ENCODE measurements at regions not wholly inside any gene's neighbourhood (a gene's known extent, or its start where the extent isn't known, plus 50 kb on each side); places are given as distances from the start of the nearest gene placed in this dataset.

DNA sequence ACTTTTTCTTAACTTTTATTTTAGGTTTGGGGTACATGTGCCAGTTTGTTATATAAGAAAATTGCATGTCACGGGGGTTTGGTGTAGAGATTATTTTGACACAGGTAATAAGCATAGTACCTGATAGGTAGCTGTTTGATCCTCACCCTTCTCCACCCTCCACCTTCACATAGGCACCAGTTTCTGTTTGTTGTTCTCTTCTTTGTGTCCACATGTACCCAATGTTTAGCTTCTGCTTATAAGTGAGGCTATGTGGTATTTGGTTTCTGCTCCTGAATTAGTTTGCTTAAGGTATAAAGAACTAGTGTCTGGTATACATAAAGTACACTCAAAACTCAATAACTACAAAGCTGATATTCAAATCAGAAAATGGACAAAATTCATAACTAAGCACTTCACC is 654.6 kb upstream of the LINC00305 start:
- POLR2A ChIA-PET, result no interaction called here
- CTCF ChIA-PET (ENCODE audit: low intra/inter-chr PET ratio), result no interaction called here
- H3K4me1 ChIP-seq (replicated peaks in 1 of 2; ENCODE audit: control insufficient read depth in 2 of 2, insufficient read depth in 2 of 2, low read length in 2 of 2), result no peaks in the 10 kb centered on the region
- intact Hi-C loops (cut with micrococcal nuclease), result no loop called here
- no peaks in the 10 kb centered on the region for H3K79me2 ChIP-seq (ENCODE audit: control insufficient read depth, insufficient read depth, low read length)
- no peak overlapping the region for H3K4me2 ChIP-seq (ENCODE audit: insufficient read depth, low read length)
- no peak overlapping the region for H3K4me3 ChIP-seq
- H3K27ac ChIP-seq (ENCODE audit: extremely low read depth, low read depth, low read length), result no peak overlapping the region
- no peaks in the 10 kb centered on the region for H3K27me3 ChIP-seq (ENCODE audit: control insufficient read depth in 2 of 2, insufficient read depth in 2 of 2, low read length in 2 of 2)
- no peak for FAIRE-seq
- in situ Hi-C loops (cut with MboI), result no loop called here
- no peaks in the 10 kb centered on the region for H3K36me3 ChIP-seq (ENCODE audit: control insufficient read depth, insufficient read depth, low read length)
- ATAC-seq, result no peak
- no peaks in the 10 kb centered on the region for H3K9me3 ChIP-seq (replicated peaks; ENCODE audit: control insufficient read depth, insufficient read depth, low read depth, low read length)
- TF ChIP-seq XRCC3 (IDR thresholded peaks at IDR 0.05), result no peak
- no peak for TF ChIP-seq FOSL1 (tag; conservative IDR thresholded peaks at IDR 0.05)
- TF ChIP-seq DLX4 (CRISPR knock-in tag; IDR thresholded peaks at IDR 0.05), result no peak
- no peak for TF ChIP-seq ZFX (CRISPR knock-in tag; IDR thresholded peaks at IDR 0.05)
- TF ChIP-seq NR3C1 (CRISPR knock-in tag; IDR thresholded peaks at IDR 0.05), result no peak
- no peak for TF ChIP-seq FIP1L1 (IDR thresholded peaks at IDR 0.05; ENCODE audit: low read depth, low read length, poor library complexity, severe bottlenecking)
- no peak for TF ChIP-seq TRIM28 (IDR thresholded peaks at IDR 0.05)
- TF ChIP-seq PRDM10 (IDR thresholded peaks at IDR 0.05; ENCODE audit: partially characterized antibody), result no peak
- no peak for TF ChIP-seq ZNF699 (CRISPR knock-in tag; IDR thresholded peaks at IDR 0.05; ENCODE audit: insufficient replicate concordance)
- no peak for TF ChIP-seq NCOA2 (IDR thresholded peaks at IDR 0.05; ENCODE audit: partially characterized antibody in 2 of 2)
- no peak for TF ChIP-seq BRCA1 (IDR thresholded peaks at IDR 0.05)
- TF ChIP-seq BRCA1 (CRISPR knock-in tag; IDR thresholded peaks at IDR 0.05), result no peak
- no peak for TF ChIP-seq NFIX (CRISPR knock-in tag; IDR thresholded peaks at IDR 0.05; ENCODE audit: low read depth)
- TF ChIP-seq NFE2 (IDR thresholded peaks at IDR 0.05; ENCODE audit: low read depth), result no peak
- TF ChIP-seq POLR2G (IDR thresholded peaks at IDR 0.05; ENCODE audit: low read depth, low read length), result no peak
- TF ChIP-seq MTA1 (IDR thresholded peaks at IDR 0.05; ENCODE audit: borderline replicate concordance), result no peak
- no peak for TF ChIP-seq THRB (CRISPR knock-in tag; conservative IDR thresholded peaks at IDR 0.05)
- no peak for TF ChIP-seq ZNF165 (CRISPR knock-in tag; IDR thresholded peaks at IDR 0.05; ENCODE audit: borderline replicate concordance)
- TF ChIP-seq POLR2A (conservative IDR thresholded peaks at IDR 0.05), result no peak
- no peak for TF ChIP-seq TFE3 (CRISPR knock-in tag; IDR thresholded peaks at IDR 0.05)
- 0% methylated on average over 1 of the region's 1 CpG for WGBS (ENCODE audit: insufficient coverage, low coverage, missing lambda C conversion rate)
- no peaks in the 10 kb centered on the region for H4K20me1 ChIP-seq (replicated peaks; ENCODE audit: control insufficient read depth, insufficient read depth, low read length)
- H3K9me1 ChIP-seq (ENCODE audit: control insufficient read depth, insufficient read depth, low read length), result no peaks in the 10 kb centered on the region
- no peak overlapping the region for H3K9ac ChIP-seq (ENCODE audit: insufficient read depth in 1 of 2, low read depth in 2 of 2, low read length in 2 of 2)
- DNase-seq (ENCODE audit: extremely low read depth in 1 of 4, low spot score in 3 of 4), result no peak
- no peak overlapping the region for H2AFZ ChIP-seq (ENCODE audit: low read depth, low read length)
- BruUV-seq (replicated peaks), result no TSS peak

Measured in K562 (cell line).